ENCODE measurements at regions not wholly inside any gene's neighbourhood (a gene's known extent, or its start where the extent isn't known, plus 50 kb on each side); places are given as distances from the start of the nearest gene placed in this dataset.

GRCh38 chr7:64099656-64100531, 54.7 kb downstream of the ZNF727 start:
- Mint-ChIP-seq H3K9me3 (peaks cover 29% of the 10 kb centered on the region), H3K36me3 (ENCODE audit: low read depth) (peaks cover 4% of the 10 kb centered on the region), H3K27ac (no peak overlapping the region), H3K27me3 (ENCODE audit: low read depth) (no peaks in the 10 kb centered on the region), H3K4me3 (ENCODE audit: low read depth) (no peak overlapping the region), H3K4me1 (ENCODE audit: low read depth) (no peaks in the 10 kb centered on the region)
- intact Hi-C loops (cut with micrococcal nuclease), result no loop called here
- no peak for DNase-seq (ENCODE audit: low spot score)

GRCh38 chr7:64101126-64101942, 56.1 kb downstream of the ZNF727 start:
- Mint-ChIP-seq H3K4me1 (ENCODE audit: low read depth) (no peaks in the 10 kb centered on the region), H3K4me3 (ENCODE audit: low read depth) (no peak overlapping the region), H3K27me3 (ENCODE audit: low read depth) (no peaks in the 10 kb centered on the region), H3K36me3 (ENCODE audit: low read depth) (peaks cover 4% of the 10 kb centered on the region), H3K9me3 (peaks cover 22% of the 10 kb centered on the region), H3K27ac (no peak overlapping the region)
- no peak for DNase-seq (ENCODE audit: low spot score)
- intact Hi-C loops (cut with micrococcal nuclease), result no loop called here

- no peak for DNase-seq (ENCODE audit: low spot score)
- no peak overlapping the region for H3K4me3 Mint-ChIP-seq (ENCODE audit: low read depth)
- intact Hi-C loops (cut with micrococcal nuclease), result no loop called here
- peaks cover 4% of the 10 kb centered on the region for H3K36me3 Mint-ChIP-seq (ENCODE audit: low read depth)
- H3K27me3 Mint-ChIP-seq (ENCODE audit: low read depth), result no peaks in the 10 kb centered on the region
- no peaks in the 10 kb centered on the region for H3K4me1 Mint-ChIP-seq (ENCODE audit: low read depth)
- peaks cover 22% of the 10 kb centered on the region for H3K9me3 Mint-ChIP-seq
- no peak overlapping the region for H3K27ac Mint-ChIP-seq
Observed at GRCh38 chr7:64101943-64102655, 56.9 kb downstream of the ZNF727 start.

GRCh38 chr7:64102656-64103400, 57.6 kb downstream of the ZNF727 start:
- Mint-ChIP-seq H3K4me1 (ENCODE audit: low read depth) (no peaks in the 10 kb centered on the region), H3K27me3 (ENCODE audit: low read depth) (no peaks in the 10 kb centered on the region), H3K36me3 (ENCODE audit: low read depth) (peaks cover 4% of the 10 kb centered on the region), H3K9me3 (peaks cover 16% of the 10 kb centered on the region), H3K27ac (no peak overlapping the region), H3K4me3 (ENCODE audit: low read depth) (no peak overlapping the region)
- DNase-seq (ENCODE audit: low spot score), result no peak
- intact Hi-C loops (cut with micrococcal nuclease), result no loop called here

- Mint-ChIP-seq H3K36me3 (ENCODE audit: low read depth) (no peaks in the 10 kb centered on the region), H3K4me1 (ENCODE audit: low read depth) (no peaks in the 10 kb centered on the region), H3K27ac (no peak overlapping the region), H3K9me3 (peaks cover 19% of the 10 kb centered on the region), H3K27me3 (ENCODE audit: low read depth) (no peaks in the 10 kb centered on the region), H3K4me3 (ENCODE audit: low read depth) (no peak overlapping the region)
- intact Hi-C loops (cut with micrococcal nuclease), result no loop called here
- DNase-seq (ENCODE audit: low spot score), result no peak
Observed at GRCh38 chr7:64113981-64114380, 68.7 kb downstream of the ZNF727 start.

GRCh38 chr7:64114791-64115190, 69.6 kb downstream of the ZNF727 start:
- Mint-ChIP-seq H3K27ac (no peak overlapping the region), H3K9me3 (peaks cover 19% of the 10 kb centered on the region), H3K4me1 (ENCODE audit: low read depth) (no peaks in the 10 kb centered on the region), H3K4me3 (ENCODE audit: low read depth) (no peak overlapping the region), H3K36me3 (ENCODE audit: low read depth) (no peaks in the 10 kb centered on the region), H3K27me3 (ENCODE audit: low read depth) (no peaks in the 10 kb centered on the region)
- no peak for DNase-seq (ENCODE audit: low spot score)
- intact Hi-C loops (cut with micrococcal nuclease), result no loop called here

GRCh38 chr7:64131696-64132095, 75.3 kb upstream of the ZNF735 start:
- Mint-ChIP-seq H3K27me3 (ENCODE audit: low read depth) (no peaks in the 10 kb centered on the region), H3K27ac (no peak overlapping the region), H3K36me3 (ENCODE audit: low read depth) (peaks cover 2% of the 10 kb centered on the region), H3K4me1 (ENCODE audit: low read depth) (no peaks in the 10 kb centered on the region), H3K4me3 (ENCODE audit: low read depth) (no peak overlapping the region), H3K9me3 (peaks cover 75% of the 10 kb centered on the region)
- DNase-seq (ENCODE audit: low spot score), result no peak
- intact Hi-C loops (cut with micrococcal nuclease), result no loop called here
